ENCODE measurements at regions not wholly inside any gene's neighbourhood (a gene's known extent, or its start where the extent isn't known, plus 50 kb on each side); places are given as distances from the start of the nearest gene placed in this dataset.

GRCh38 chr14:104316121-104316722 is 177.8 kb downstream of the KIF26A start (continued):
- no peak for TF ChIP-seq GABPA (IDR thresholded peaks at IDR 0.05 in 1 of 2, conservative IDR thresholded peaks at IDR 0.05 in 1 of 2)
- no peak for TF ChIP-seq NR2F2 (IDR thresholded peaks at IDR 0.05)
- TF ChIP-seq RXRA (IDR thresholded peaks at IDR 0.05) = no peak
- no peak for TF ChIP-seq HNF4A (conservative IDR thresholded peaks at IDR 0.05)
- TF ChIP-seq RAD21 (IDR thresholded peaks at IDR 0.05) = no peak
- TF ChIP-seq YY1 (IDR thresholded peaks at IDR 0.05) = no peak
- no peak for TF ChIP-seq MAX (IDR thresholded peaks at IDR 0.05)
- TF ChIP-seq, protein P1, sequence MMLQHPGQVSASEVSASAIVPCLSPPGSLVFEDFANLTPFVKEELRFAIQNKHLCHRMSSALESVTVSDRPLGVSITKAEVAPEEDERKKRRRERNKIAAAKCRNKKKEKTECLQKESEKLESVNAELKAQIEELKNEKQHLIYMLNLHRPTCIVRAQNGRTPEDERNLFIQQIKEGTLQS (IDR thresholded peaks at IDR 0.05) = no peak

DNA sequence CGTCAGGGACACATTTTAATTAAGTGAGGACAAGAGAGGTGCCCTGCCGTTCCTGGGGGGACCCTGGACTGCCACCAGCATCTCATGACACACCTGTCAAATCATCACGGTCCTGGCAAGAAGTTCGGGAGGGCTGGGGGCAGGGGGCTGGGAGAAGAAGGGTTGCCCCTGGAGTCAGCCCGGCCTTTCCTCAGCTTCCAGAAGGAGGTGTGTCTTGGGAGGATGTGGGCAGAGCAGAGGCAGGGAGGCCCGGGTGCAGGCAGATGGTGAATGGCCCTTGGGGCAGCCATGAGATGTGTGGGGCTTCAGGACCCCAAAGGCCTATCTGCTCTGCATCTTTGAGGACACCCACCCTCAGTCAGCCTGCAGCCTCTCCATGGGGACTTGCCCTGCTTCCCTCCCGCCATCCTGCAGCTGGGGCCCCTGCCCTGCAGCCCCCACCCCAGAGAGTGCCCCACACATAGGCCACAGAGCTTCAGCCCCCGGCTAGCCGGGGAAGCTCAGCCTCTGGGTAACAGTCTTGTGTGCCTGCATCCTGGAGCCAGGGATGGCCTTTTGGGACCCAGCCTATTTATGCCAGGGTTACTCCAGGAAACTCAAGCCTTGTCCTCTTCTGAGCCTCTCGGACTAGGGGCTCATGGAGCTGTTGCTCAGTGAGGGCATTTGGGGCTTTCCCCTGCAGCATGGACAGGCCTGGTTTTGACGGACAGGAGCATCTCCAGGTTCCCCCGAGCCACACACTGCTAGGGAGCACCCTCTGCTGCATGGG is 178.5 kb downstream of the KIF26A start:
- Histone ChIP-seq H3K4me1 (ENCODE audit: control insufficient read depth in 4 of 4, insufficient read depth in 4 of 4, low read length in 3 of 4) (peaks cover 0 to 5% (median 0%) of the 10 kb centered on the region in 4 donors), H3K9me3 (ENCODE audit: control insufficient read depth in 4 of 4, low read length in 3 of 4) (no peaks in the 10 kb centered on the region), H3K36me3 (ENCODE audit: control insufficient read depth in 4 of 4, insufficient read depth in 3 of 4, low read depth in 1 of 4, low read length in 3 of 4) (no peaks in the 10 kb centered on the region), H3K27me3 (ENCODE audit: control insufficient read depth in 4 of 4, insufficient read depth in 4 of 4, low read length in 3 of 4) (no peaks in the 10 kb centered on the region), H3K27ac (ENCODE audit: low read depth in 1 of 2, low read length in 2 of 2) (no peak overlapping the region), H3K4me3 (ENCODE audit: low read depth in 1 of 3, low read length in 3 of 3) (no peak overlapping the region), H3K9ac (ENCODE audit: low read depth in 1 of 2, low read length in 2 of 2) (no peak overlapping the region)
- 72% methylated on average over 12 of the region's 12 CpGs for WGBS
- TF ChIP-seq RAD21 (IDR thresholded peaks at IDR 0.05) (no peak), SP1 (IDR thresholded peaks at IDR 0.05) (no peak), JUND (IDR thresholded peaks at IDR 0.05) (no peak), FOXA1 (IDR thresholded peaks at IDR 0.05) (no peak), NR2F2 (IDR thresholded peaks at IDR 0.05) (no peak), GABPA (IDR thresholded peaks at IDR 0.05 in 1 of 2, conservative IDR thresholded peaks at IDR 0.05 in 1 of 2) (no peak), EGR1 (IDR thresholded peaks at IDR 0.05; ENCODE audit: low read depth in 2 of 2) (no peak), RXRA (IDR thresholded peaks at IDR 0.05) (no peak), CTCF (IDR thresholded peaks at IDR 0.05; ENCODE audit: low read depth, low read length, missing input control) (no peak), MAX (IDR thresholded peaks at IDR 0.05) (no peak), HNF4G (IDR thresholded peaks at IDR 0.05) (no peak), REST (IDR thresholded peaks at IDR 0.05) (no peak), YY1 (IDR thresholded peaks at IDR 0.05) (no peak), HNF4A (conservative IDR thresholded peaks at IDR 0.05) (no peak), TAF1 (conservative IDR thresholded peaks at IDR 0.05) (no peak), FOXA2 (IDR thresholded peaks at IDR 0.05) (no peak)
- TF ChIP-seq, protein P2, sequence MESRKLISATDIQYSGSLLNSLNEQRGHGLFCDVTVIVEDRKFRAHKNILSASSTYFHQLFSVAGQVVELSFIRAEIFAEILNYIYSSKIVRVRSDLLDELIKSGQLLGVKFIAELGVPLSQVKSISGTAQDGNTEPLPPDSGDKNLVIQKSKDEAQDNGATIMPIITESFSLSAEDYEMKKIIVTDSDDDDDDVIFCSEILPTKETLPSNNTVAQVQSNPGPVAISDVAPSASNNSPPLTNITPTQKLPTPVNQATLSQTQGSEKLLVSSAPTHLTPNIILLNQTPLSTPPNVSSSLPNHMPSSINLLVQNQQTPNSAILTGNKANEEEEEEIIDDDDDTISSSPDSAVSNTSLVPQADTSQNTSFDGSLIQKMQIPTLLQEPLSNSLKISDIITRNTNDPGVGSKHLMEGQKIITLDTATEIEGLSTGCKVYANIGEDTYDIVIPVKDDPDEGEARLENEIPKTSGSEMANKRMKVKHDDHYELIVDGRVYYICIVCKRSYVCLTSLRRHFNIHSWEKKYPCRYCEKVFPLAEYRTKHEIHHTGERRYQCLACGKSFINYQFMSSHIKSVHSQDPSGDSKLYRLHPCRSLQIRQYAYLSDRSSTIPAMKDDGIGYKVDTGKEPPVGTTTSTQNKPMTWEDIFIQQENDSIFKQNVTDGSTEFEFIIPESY (IDR thresholded peaks at IDR 0.05) = no peak
- TF ChIP-seq, protein P1 (IDR thresholded peaks at IDR 0.05) = no peak
- no peak for DNase-seq (ENCODE audit: low spot score)
